Nephron progenitor cell (in vitro differentiated cells): ENCODE measurements at regions not wholly inside any gene's neighbourhood (a gene's known extent, or its start where the extent isn't known, plus 50 kb on each side); places are given as distances from the start of the nearest gene placed in this dataset.

ENCODE experiments used
- DNase-seq: peaks from one replicate; pipeline ENCODE4 v3.0.0; 2021
- H3K27ac Mint-ChIP-seq: 2 replicates; pipeline ENCODE4 v1.8.0; 2021; ENCODE audit warnings: mild to moderate bottlenecking, moderate library complexity, mixed read lengths
- H3K27me3 Mint-ChIP-seq: 2 replicates; pipeline ENCODE4 v1.8.0; 2021; ENCODE audit warnings: mild to moderate bottlenecking, low read depth, mixed read lengths; ENCODE audit not compliant: poor library complexity
- H3K36me3 Mint-ChIP-seq: 2 replicates; pipeline ENCODE4 v1.8.0; 2021; ENCODE audit warnings: low read depth, mixed read lengths
- H3K4me1 Mint-ChIP-seq: 2 replicates; pipeline ENCODE4 v1.8.0; 2021; ENCODE audit warnings: mixed read lengths
- H3K4me3 Mint-ChIP-seq: 2 replicates; pipeline ENCODE4 v1.8.0; 2021; ENCODE audit warnings: mild to moderate bottlenecking, moderate library complexity, mixed read lengths
- H3K9me3 Mint-ChIP-seq: 2 replicates; pipeline ENCODE4 v1.8.0; 2021; ENCODE audit warnings: mild to moderate bottlenecking, moderate library complexity, mixed read lengths
- CTCF ChIP-seq: fragments of 200-600 bp; sonication (generic); IDR thresholded peaks from 2 replicates; pipeline ENCODE4 v1.5.0; 2021; ENCODE audit warnings: antibody characterized with exemption

DNA sequence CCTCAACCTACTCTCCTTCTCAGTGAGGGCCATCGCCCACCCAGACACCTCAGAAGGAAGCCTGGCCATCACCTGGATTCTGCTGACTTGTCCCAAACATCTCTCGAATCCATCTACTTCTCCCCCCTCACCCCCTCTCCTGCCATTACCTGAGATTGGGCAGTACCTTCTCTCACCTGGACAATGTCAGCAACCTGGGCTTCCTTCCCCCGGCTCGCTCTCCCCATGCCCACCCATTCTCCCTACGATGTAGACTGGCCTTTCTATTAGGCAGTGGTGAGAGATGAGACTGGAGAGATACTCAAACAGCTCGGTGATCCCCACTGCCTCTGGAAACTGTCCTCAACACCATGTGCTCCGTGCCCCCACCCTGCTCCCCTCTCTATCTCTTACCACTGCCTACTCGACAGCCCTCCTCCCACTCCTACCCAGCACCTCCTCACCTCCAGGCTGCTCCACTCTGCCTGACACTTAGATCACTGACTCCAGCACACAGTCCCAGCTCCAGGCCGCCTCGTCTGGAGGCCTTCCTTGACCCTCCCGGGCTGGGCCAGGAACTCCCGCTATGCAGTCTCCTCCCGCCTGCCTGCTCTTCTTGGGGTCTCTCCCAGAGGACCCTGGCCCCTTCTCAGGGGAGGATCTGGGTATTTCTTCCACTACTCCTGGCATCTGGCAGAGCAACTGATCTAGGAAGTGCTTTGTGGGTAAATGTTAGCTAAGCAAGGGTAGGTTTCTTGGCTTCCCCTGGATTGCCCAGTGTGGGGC is 235.8 kb upstream of the NLRP1 start:
- DNase-seq = no peak
- TF ChIP-seq CTCF = no peak
- Mint-ChIP-seq H3K9me3 (no peaks in the 10 kb centered on the region), H3K27ac (no peak overlapping the region), H3K4me1 (peaks cover 11% of the 10 kb centered on the region), H3K36me3 (no peaks in the 10 kb centered on the region), H3K4me3 (no peak overlapping the region), H3K27me3 (peaks cover 14% of the 10 kb centered on the region)

GRCh38 chr17:5820721-5821456 is 236.6 kb upstream of the NLRP1 start:
- no peak for TF ChIP-seq CTCF
- DNase-seq = no peak
- Mint-ChIP-seq H3K4me3 (no peak overlapping the region), H3K36me3 (no peaks in the 10 kb centered on the region), H3K27me3 (peaks cover 14% of the 10 kb centered on the region), H3K4me1 (peaks cover 18% of the 10 kb centered on the region), H3K9me3 (no peaks in the 10 kb centered on the region), H3K27ac (no peak overlapping the region)

GRCh38 chr17:5821803-5822202 is 237.5 kb upstream of the NLRP1 start:
- Mint-ChIP-seq H3K27me3 (peaks cover 15% of the 10 kb centered on the region), H3K9me3 (peaks cover 1% of the 10 kb centered on the region), H3K27ac (no peak overlapping the region), H3K4me1 (peaks cover 16% of the 10 kb centered on the region), H3K4me3 (no peak overlapping the region), H3K36me3 (no peaks in the 10 kb centered on the region)
- no peak for TF ChIP-seq CTCF
- no peak for DNase-seq

DNA sequence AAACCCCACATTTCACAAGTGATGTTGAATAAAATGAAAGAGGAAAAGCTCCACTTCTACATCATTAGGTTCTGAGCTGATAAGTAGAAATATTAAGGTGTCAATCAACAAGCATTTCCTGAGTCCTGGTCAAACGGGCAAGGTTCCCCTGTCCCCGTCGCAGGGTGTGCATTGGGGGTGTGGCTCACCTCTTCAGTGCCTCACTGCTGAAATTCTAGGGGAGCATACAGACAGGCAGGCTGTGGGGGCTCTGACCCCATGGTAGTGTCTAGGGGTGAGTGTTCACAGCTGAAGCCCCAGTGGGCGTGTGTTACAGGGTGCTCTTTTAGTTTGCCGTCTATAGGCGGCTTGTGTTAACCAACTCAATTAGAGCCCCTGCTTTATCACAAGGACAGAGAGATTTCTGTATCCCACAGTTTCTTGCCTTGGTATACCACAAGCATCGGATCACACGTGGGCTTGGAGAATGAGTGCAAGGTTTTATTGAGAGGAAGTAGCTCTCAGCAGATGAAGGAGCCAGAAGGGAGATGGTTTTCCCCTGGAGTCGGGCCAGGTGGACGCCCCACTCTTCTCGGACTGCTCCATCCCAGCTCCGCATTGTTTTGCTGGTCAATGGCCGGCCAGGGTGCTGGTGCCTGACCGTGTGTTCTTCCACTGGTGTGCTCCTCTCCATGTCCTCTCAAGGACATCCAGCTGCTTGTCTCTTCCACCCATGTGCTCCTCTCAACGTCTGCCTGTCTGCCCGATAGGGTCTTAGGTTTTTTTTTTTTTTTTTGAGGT is 238.2 kb upstream of the NLRP1 start:
- DNase-seq = no peak
- H3K4me3 Mint-ChIP-seq = no peak overlapping the region
- TF ChIP-seq CTCF = no peak
- peaks cover 6% of the 10 kb centered on the region for H3K36me3 Mint-ChIP-seq
- peaks cover 13% of the 10 kb centered on the region for H3K4me1 Mint-ChIP-seq
- H3K9me3 Mint-ChIP-seq = peaks cover 8% of the 10 kb centered on the region
- H3K27me3 Mint-ChIP-seq = peaks cover 16% of the 10 kb centered on the region
- no peak overlapping the region for H3K27ac Mint-ChIP-seq

DNA sequence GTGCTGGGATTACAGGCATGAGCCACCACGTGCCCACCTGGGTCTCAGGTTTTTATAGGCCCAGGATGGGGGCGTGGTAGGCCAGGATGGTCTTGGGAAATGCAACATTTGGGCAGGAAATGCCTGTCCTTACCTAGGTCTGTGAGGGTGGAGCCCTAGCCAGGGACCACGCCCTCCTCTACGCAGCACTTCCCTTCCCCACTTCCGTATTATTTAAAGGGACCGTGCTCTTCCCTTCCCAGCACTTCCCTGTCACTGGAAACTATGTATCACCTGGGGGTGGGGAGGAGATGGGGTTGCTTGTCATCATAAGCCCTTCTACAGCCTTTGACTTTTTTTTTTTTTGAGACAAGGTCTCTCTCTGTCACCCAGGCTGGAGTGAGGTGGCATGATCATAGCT is 238.9 kb upstream of the NLRP1 start:
- Mint-ChIP-seq H3K27ac (no peak overlapping the region), H3K4me3 (no peak overlapping the region), H3K4me1 (peaks cover 13% of the 10 kb centered on the region), H3K27me3 (peaks cover 16% of the 10 kb centered on the region), H3K36me3 (peaks cover 8% of the 10 kb centered on the region), H3K9me3 (peaks cover 15% of the 10 kb centered on the region)
- no peak for TF ChIP-seq CTCF
- no peak for DNase-seq
